ENCODE measurements at regions not wholly inside any gene's neighbourhood (a gene's known extent, or its start where the extent isn't known, plus 50 kb on each side); places are given as distances from the start of the nearest gene placed in this dataset.

DNA sequence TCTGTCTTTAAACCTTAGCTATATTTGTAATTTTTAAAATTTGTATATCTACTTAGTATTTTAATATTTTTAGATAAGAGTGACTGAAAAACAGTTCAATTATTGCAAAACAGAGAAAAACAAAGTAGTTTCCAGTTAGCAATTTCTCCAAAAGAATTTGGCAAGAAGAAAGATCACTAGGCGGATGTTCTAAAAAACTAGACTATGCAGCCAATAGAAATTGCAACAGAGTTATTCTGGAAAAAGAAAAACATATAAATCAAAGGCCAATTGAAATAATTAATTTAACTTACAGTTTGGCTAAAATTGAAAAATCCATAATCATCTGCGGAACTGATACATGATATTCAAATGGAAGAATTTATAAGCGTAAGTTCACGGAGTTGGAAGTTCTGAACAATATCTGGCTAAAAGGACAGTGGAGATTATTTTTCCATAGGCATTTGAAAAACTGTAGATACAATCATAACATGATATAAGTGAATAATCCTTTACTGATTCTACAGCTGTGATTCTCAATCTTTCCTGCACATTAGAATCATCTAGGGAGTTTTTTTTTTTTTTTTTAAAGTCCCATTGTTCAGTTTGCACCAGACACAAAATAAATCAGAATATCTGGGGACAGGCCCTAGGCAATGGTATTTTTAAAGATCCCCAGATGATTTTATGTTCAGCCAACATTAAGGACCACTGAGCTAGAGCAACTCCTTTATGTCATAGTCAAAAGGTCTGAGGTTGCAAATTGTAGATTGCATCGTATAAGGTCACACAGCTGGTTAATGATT, 605.1 kb upstream of the DAB2 start:
- no peak for DNase-seq

DNA sequence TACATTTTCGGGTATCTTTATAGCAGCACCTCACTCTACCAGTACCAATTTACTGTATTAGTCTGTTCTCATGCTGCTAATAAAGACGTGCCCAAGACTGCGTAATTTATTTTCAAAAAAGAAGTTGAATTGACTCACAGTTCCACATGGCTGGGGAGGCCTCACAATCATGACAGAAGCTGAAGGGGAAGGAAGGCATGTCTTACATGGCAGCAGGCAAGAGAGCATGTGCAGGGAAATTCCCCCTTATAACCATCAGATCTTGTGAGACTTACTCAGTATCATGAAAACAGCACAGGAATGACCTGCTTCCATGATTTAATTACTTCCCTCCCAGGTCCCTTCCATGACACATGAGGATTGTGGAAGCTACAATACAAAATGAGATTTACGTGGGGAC, 602.6 kb upstream of the DAB2 start:
- no peak for DNase-seq

DNA sequence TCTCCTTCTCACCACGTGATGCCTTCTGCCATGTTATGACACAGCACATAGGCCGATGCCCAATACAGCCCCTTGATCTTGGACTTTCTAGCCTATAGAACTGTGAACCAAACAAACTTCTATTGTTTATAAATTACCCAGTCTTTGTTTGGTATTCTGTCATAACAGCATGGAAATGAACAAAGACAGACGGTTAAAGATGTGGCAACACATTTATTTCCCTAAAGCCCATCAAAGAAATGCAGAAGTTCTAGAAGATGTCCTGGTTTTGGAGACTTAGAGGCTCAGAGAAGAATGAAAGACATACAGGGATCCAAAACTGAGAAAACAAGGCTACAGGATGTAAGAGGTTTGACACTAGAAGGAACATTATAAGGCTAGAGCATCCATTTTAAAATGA, 600.8 kb upstream of the DAB2 start:
- DNase-seq: no peak

DNA sequence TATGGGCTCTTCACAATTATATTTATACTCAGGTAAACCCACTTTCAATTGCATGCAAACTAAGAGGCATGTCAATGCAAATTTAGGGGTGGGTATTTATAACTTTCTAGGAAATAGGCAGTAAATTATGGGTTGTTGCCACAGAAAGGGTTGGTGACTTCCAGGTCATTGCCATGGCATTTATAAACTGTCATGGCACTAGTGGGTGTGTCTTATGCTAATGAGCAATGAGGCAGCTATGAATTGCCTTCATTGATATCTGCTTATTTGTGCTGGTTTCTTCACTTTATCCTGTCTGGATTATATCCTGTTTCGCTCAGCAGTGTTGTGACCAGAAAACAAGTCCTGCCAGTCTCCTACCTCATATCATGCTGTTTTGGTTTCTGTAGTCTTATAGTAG, 597.3 kb upstream of the DAB2 start:
- no peak for DNase-seq

DNA sequence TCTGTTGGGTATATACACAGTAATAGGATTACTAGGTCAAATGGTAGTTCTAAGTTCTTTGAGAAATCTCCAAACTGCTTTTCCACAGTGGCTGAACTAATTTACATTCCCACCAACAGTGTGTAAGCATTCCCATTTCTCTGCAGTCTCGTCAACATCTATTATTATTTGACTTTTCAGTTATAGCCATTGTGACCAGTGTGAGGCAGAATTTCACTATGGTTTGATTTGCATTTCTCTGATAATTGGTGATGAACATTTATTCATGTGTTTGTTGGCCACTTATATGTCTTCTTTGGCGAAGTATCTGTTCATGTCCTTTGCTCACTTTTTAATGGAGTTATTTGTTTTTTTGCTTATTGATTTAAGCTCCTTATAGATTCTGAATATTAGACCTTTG, 596.2 kb upstream of the DAB2 start:
- no peak for DNase-seq

DNA sequence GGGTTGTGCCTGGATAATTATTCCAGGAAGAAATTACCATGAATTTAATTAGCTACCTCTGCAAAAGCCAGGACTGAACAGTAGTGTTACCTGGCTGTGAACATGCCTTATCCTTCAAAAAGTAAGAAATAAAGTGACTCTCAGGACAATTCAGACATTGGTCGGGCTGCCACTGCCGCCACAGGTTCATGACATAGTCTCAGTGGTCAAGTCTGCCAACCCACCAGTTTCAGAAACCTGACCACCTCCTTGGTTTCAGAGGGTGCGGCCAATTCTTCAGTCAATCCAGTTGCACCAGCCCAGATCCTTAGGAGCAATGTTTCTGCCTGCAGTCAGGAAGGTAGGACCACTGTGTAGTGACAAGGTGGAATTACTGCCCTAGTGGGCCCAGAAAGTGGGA, 593.1 kb upstream of the DAB2 start:
- no peak for DNase-seq

DNA sequence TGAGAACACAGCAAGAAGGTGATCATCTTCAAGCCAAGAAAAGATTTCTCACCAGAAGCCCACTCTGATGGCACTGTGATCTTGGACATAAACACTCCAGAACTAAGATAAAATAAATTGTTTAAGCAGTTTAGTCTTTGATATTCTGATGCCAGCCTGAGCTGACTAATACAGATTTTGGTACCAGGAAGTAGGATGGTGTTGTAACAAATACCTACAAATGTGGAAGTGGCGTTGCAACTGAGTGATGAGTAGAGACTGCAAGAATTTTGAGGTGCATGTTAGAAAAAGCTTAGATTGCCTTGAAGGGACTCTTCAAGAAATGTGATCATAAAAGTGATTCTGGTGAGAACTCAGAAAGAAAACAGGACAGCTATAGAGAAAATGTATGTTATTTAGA, 592.4 kb upstream of the DAB2 start:
- DNase-seq: no peak

DNA sequence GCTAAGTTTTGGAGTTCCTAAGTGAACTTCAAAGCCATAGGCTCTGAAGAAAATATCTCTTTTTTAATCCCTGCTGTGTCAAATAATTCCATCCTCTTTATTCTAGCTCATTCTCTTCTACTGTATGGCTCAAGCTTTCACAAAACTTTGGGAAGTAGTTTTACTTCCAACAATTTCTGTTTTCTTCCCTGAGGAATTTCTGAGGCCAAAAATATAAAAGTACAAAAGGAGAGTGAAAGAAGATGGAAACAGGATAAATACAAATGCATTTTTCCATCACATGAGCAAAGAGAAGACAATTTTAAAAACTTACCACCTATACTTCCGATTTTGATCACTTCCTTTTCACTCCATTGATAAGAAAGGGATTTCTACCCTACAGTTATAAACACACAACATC, 585.7 kb upstream of the DAB2 start:
- DNase-seq: no peak

DNA sequence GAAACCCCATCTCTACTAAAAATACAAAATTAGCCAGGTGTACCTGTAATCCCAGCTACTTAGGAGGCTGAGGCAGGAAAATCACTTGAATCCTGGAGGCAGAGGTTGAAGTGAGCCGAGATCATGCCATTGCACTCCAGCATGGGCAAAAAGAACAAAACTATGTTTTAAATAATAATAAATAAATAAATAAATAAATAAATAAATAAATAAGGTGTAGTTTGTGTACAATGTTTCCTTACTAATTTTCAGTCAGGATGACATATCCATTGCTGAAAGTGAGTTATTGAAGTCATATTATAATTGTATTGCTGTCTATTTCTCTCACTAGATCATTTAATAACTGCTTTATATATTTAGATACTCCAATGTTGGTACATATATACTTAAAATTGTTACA, 581.5 kb upstream of the DAB2 start:
- no peak for DNase-seq

DNA sequence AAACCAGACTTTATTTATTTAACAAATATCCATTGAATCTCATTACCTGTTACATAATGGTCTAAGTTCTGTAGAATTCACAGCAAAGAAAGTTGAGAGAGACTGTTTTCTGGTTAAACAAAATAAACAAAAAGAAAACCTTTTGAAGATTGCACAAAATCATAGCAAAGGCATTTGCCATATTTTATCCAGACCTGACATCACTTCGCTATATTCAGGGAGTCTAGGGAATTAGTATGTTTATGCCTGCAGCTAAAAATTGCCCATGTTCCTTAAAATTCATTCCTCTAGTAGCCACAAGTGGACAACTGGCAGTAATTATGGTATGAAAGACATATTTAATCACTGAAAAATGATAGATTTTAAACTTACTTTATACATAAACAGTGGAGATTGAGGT, 577.0 kb upstream of the DAB2 start:
- DNase-seq: no peak

DNA sequence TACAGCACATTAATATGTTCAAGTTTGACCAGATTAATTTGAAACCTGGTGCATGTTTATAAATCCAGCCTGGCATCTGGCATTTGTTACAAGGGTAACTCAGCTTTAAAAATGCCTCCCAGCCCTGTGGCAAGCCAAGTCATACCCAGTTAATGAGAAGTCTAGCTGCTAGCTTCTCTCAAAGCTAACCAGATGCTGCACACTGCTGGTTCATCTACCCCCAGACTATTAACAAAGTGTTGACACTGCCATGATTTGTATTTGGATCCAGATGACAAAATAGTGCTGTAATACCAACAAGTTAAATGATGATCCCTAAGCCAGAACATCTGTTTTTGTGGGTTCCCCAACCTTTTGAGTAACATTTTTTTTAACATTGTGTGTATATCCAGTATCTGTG, 573.7 kb upstream of the DAB2 start:
- DNase-seq: no peak

DNA sequence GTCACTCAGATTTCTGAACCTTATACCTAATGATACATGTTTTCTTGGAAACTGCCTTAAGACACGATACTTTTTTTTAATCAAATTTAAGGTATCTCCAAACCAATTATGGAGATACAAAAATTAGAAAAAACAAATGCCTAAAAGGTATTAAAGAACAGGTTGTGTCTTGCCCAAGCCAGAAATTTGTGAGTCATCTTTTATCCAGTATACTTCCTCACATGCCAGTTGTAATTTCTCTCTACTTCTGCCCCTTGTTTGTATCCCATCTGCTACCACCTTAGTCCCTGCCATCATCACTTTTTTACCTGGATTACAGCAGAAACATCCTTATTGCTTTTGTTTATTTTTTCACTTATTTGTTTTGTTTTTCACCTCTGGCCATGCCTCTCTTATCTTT, 571.2 kb upstream of the DAB2 start:
- no peak for DNase-seq

DNA sequence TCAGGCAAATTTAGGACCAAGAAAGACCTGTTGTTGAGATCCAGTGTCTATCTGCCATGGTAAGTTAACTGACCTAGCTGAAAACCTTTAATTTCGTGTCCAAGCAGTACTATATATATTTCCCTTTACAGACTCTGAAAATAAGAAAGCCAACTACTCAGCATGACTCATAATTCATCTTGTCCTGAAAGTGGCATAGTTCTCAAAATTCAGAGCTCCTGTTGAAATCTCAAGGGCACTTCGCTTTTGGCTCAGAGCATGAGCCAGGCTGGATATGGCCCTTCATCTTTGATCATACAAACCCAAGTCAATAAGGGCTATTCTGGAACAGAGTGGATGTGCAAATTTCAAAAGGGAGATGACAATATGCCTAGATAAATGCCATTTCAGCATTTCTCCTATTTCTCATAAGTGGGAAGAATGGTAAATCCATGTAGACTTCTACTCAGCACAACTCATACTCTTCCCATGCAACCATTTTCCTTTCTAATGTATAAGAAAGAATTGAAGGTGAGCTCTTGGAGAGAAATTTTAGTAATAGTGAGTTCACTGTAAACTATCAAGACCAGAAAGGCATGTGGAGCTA, 567.9 kb upstream of the DAB2 start:
- no peak for DNase-seq

DNA sequence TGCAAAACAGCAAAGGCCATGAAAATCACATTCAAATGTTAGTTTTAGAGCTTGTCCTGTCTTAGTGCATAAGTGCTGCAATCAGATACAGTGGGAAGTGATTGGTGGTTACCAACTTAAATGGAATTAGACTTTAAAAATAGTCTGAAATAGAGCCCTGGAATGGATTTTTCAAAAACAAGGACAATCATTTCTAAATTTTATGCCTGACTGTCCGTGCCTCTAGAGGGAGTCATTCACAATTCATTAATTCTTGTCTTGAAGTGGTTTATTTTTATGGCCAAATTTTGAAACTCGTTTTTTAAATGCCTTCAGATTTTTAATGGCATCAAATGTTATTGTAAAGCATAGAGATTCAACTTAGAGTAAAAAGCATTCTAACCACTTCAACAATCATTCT, 561.8 kb upstream of the DAB2 start:
- DNase-seq: no peak

DNA sequence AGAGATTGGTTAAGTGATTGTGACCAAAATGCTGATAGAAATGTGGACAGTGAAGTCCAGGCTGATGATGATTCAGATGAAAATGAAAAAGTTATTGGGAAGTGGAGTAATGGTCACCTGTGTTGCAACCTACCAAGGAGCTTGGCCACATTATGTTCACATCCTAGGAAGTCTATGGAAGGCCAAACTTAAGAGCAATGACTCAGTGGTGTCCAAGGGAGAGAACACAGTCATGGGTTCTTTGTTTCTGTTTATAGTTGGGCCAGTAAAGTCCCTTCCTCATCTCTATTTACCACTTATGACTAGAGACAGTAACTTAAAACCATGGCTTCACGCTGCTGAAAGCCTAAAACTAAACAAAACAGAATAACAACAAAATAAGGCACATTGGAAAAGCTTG, 555.3 kb upstream of the DAB2 start:
- no peak for DNase-seq

DNA sequence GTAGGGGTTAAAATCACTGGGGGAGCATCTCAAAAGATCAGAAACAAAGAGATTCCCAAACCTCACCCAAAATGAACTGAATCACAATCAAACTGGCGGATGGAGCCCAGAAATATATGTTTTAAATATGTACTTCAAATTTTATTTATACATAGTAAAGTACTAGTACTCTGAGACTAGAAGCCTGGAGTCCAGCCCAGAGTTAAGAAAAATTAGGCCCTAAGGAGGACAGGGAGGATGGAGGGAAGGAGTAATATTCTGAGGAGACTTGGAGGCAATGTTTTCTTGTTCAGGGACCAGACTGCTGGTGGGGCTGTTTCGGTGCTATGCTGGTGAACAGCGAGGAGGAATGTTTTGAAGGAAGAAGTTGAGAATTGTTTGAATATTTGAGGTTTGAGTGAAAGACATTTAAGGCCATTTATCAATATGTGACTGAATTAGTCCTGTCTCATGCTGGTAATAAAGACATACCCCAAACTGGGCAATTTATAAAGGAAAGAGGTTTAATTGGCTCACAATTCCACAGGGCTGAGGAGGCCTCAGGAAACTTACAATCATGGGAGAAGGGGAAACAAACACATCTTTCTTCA, 552.4 kb upstream of the DAB2 start:
- no peak for DNase-seq

DNA sequence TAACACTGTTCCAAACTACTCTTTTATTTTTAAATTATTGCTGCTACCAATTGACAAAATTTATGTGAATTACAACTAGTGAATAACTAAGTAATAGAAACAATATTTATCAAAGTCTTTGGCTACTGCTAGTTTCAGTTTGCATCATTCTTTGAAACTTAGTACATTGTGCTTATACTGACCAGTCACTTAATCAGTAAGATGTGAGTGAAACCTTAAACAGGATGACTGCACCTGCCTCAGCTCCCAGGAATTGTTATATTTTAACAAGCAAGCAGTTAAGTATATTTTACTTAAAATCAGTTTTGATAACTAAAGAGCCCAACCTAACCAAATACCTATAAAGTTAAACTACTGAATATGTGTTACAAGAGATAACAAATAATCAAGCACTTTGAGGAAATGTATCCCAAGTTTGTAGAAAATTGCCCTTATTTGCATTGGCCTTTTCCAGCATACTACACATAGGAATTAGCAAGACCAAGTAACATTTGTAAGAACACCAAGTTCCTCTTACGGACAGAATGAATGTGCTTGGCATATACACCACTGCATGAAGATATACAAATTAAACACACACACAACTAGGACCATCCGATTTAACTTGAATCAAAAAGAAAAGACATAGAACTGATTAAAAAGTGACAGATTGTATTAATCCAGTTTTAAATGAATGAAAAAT, 545.5 kb upstream of the DAB2 start:
- no peak for DNase-seq

DNA sequence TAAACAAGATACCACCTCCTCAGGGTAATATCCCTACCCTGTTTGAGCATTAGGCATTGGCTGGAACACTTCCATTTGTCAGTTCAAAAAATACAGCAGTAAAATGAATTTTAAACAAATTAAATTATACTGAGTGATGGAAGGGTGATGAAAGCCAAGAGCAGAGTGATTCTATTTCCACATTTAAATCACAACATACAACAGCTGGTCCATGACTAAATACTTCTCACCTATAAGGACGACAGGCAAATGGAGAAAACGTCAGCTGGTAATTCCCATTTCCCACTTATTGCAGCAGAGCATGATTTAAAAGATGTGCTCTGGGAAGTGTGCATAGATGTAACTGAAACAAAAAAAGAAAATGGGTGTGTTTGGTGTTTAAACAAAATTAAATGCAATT, 543.6 kb upstream of the DAB2 start:
- no peak for DNase-seq

DNA sequence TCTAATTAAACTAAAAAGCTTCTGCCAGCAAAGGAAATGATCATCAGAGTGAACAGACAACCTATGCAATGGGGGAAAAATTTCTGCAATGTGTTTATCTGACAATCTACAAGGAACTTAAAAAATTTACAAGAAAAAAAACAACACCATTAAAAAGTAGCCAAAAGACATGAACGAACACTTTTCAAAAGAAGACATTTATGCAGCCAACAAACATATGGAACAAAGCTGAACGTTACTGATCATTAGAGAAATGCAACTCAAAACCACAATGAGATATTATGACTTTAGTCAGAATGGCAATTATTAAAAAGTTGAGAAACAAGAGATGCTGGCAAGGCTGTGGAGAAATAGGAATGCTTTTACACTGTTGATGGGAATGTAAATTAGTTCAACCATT, 530.4 kb upstream of the DAB2 start:
- DNase-seq: no peak

DNA sequence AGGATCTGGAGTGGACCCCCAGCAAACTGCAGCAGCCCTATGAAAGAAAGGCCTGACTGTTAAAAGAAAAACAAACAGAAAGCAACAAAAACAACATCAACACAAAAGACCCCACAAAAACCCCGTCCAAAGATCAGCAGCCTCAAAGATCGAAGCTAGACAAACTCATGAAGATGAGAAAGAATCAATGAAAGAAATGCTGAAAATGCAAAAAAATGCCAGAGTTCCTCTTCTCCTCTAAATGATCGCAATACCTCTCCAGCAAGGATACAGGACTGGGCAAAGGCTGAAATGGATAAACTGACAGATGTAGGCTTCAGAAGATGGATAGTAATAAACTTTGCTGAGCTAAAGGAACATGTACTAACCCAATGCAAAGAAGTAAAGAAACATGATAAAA, 526.3 kb upstream of the DAB2 start:
- DNase-seq: no peak

DNA sequence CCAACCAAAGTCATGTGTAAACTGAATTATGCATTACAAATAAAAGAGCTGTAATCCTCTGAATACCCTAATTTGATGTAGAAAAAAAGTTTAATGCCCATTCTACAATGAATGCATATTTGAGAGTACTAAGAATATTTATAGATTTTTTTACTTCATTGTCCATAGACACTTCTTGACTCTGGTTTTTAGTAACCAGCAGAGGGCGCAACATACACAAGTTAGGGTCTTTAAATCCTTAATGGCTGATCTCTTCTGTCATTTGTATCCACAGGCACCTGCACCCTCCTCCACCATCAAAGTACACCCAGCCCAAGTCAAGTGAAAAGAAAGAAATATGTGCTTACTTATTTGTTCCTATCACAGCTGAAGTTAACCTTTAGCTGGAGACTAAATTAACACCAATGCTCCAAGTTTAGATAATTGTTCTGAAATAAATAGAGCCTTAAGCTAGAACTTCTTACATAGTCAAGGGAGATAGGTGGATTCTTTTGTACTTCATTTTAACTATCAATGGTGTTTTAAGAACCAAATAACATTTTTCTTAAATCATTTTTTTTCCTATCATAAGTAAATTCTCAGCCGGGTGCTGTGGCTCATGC, 524.2 kb upstream of the DAB2 start:
- peak; percentile 31 for DNase-seq

DNA sequence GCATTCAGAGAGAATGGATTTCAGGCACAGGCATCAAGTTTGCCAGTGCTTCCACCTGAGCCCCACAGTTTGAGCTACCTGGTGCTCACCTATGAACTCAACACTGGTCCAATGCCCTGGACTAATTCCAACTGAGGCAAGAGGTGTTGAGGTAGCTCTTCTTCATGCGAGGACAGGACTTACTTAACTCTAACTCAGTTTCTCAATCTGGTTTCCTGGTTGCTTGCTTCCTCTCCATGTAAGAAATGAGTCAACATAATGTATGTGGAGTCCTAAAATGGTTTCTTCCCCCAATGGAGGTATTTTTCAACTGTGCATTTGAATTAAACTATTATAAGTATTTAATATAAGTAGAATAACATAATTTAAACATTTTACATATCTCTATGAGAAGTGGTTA, 523.6 kb upstream of the DAB2 start:
- DNase-seq: no peak

DNA sequence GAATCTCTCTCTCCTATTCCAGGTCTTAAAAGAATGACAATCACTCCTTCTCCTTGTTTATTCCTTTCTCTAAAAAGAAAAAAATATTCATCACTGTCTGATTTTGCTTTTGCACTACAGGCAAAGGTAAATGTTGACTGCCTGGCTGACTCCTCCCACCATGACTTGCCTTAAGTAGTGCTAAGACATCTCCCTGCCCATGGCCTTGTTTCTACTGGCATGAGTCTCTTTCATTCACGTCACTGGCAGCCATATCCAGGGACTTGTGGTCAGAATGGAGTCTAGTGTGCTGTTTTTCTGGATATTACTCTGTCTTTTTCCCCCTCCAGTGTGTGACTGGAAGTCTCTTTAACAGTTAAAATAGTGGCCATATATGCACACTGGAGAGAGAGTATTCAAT, 522.9 kb upstream of the DAB2 start:
- no peak for DNase-seq
